ENCODE measurements at regions not wholly inside any gene's neighbourhood (a gene's known extent, or its start where the extent isn't known, plus 50 kb on each side); places are given as distances from the start of the nearest gene placed in this dataset.

- ChIA-PET POLR2A (no interaction called here), CTCF (interaction anchor here (1.3 to 1.6 kb wide), 2 partner anchors 14 to 32 kb away, joined by 3 to 4 read pairs; no protein-coding TSS in a partner anchor)
- TF ChIP-seq CTCF (IDR thresholded peaks at IDR 0.05; ENCODE audit: control extremely low read depth, extremely low read depth, low read depth, missing control alignments): no peak
- DNase-seq (ENCODE audit: extremely low spot score): peak; percentile 34
Measured at GRCh38 chr3:56921573-56922453, 120.1 kb upstream of the ARHGEF3 start.

DNA sequence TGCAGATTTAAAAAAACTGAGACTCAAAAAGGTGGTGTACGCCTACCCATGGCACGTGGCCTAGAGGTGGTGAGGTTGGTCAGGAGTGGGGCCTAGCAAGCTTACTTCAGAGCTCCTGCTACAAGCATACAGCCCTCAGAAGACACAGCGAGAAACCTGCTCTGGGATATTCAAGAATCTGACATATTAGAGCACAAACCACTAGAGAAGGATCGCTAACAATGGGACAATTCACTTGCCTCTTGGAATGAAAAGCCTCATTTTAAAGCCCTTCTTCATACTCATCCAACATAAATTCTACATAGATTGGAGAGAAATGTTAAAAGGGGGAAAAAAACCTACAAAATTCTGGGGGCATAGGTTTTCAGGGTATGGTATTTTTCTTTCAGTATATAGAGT is 118.0 kb upstream of the ARHGEF3 start:
- ChIA-PET POLR2A (no interaction called here), CTCF (no interaction called here)
- no peak for TF ChIP-seq CTCF (IDR thresholded peaks at IDR 0.05; ENCODE audit: control extremely low read depth, extremely low read depth, low read depth, missing control alignments)
- no peak for DNase-seq (ENCODE audit: extremely low spot score)

DNA sequence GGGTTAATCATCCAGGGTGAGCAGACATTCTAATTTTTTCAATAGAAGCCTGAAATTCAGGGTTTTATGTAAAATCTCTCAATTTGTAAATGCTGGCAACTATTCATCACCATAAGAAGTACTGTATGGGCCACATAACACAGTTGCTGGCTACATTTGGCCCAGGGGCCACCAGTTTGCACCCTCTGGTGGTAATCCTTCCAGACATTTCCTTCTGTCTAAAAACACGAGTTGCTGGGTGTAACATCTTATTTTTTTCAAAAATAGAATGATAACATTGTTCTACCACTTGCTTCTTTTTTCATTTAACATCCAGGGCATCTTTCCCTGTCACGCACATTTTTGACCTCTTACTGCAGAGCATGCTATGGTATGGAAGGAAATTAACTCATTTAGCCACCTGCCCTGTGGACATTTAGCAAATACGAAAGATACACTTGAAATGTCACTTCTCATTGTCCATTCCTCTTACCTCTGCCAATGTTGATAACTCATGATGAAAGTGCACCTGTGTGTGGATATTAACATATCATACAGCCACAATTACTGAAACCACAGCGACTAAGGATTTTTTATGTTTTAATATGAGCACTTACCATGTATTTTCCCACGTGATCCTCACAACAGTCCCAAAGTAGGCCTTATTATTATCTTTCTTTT is 117.5 kb upstream of the ARHGEF3 start:
- ChIA-PET POLR2A (no interaction called here), CTCF (no interaction called here)
- no peak for DNase-seq (ENCODE audit: extremely low spot score)
- peak; percentile 17 for TF ChIP-seq CTCF (IDR thresholded peaks at IDR 0.05; ENCODE audit: control extremely low read depth, extremely low read depth, low read depth, missing control alignments)

- peak; percentile 61 for DNase-seq (ENCODE audit: extremely low spot score)
- TF ChIP-seq CTCF (IDR thresholded peaks at IDR 0.05; ENCODE audit: control extremely low read depth, extremely low read depth, low read depth, missing control alignments): no peak
- ChIA-PET POLR2A (no interaction called here), CTCF (interaction anchor here (0.8 to 2.4 kb wide), 4 partner anchors 23 to 216 kb away, joined by 3 to 9 read pairs (median 4); partner anchors contain the start of gene ARHGEF3)
Measured at GRCh38 chr3:56918111-56918568, 116.4 kb upstream of the ARHGEF3 start.

- ChIA-PET POLR2A (no interaction called here), CTCF (interaction anchor here (0.8 to 3.9 kb wide), 8 partner anchors 14 to 215 kb away, joined by 3 to 14 read pairs (median 7); partner anchors contain the start of gene ARHGEF3)
- peak; percentile 72 for DNase-seq (ENCODE audit: extremely low spot score)
- TF ChIP-seq CTCF (IDR thresholded peaks at IDR 0.05; ENCODE audit: control extremely low read depth, extremely low read depth, low read depth, missing control alignments): no peak
Measured at GRCh38 chr3:56917361-56918110, 115.8 kb upstream of the ARHGEF3 start.

Data from GM10248 (cell line).